GM12873 (cell line): ENCODE measurements at regions not wholly inside any gene's neighbourhood (a gene's known extent, or its start where the extent isn't known, plus 50 kb on each side); places are given as distances from the start of the nearest gene placed in this dataset.

ENCODE experiments used
- CTCF ChIP-seq: IDR thresholded peaks from 2 replicates; pipeline ENCODE4 v1.5.1; 2012; ENCODE audit warnings: low read depth, mild to moderate bottlenecking, moderate library complexity, low read length, control low read depth; ENCODE audit not compliant: insufficient read depth; ENCODE audit errors: missing control alignments

DNA sequence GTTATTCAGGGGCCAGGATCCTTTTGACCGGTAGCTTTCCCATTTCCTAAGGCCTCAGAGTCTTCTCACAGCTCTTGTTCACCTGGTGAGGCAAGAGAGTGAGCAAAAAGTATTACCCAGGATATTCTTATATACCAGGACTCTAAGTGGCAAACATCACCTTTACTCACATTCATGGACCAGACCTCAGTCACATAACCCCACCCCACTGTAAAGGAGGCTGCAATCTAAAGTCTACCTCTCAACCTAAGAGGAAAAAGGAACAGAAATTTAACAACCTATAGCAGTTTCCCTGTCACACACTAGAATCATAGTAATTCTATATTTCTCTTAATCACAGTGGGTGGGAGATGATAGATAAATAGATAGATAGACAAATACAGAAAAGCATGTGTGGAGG is 176.0 kb upstream of the PTPRZ1 start:
- TF ChIP-seq CTCF: no peak

- no peak for TF ChIP-seq CTCF
These were observed 183.2 kb upstream of the PTPRZ1 start for GRCh38 chr7:121689749-121690148.

DNA sequence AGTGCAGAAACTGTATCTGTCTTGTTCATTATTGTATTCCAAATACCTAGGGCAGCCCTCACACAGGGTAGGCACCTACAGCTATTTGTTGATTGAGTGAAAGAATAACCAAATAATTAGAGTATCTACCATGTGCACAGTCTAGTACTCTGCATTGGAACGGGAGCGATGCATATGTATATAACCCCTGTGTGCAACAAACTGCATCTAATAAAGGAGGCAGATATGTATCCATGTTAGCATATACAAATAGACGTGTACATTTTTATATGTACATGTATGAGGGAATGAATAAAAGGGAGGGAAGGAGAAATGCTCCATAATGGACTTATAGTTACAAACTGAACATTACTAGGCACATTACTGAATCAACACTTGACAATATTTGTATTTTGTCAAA is 191.3 kb upstream of the PTPRZ1 start:
- no peak for TF ChIP-seq CTCF

- TF ChIP-seq CTCF: no peak
These were observed 196.8 kb upstream of the PTPRZ1 start for GRCh38 chr7:121676168-121676567.

- no peak for TF ChIP-seq CTCF
These were observed 203.8 kb upstream of the PTPRZ1 start for GRCh38 chr7:121669144-121669543.

GRCh38 chr7:121666306-121666705 is 206.7 kb upstream of the PTPRZ1 start:
- no peak for TF ChIP-seq CTCF

DNA sequence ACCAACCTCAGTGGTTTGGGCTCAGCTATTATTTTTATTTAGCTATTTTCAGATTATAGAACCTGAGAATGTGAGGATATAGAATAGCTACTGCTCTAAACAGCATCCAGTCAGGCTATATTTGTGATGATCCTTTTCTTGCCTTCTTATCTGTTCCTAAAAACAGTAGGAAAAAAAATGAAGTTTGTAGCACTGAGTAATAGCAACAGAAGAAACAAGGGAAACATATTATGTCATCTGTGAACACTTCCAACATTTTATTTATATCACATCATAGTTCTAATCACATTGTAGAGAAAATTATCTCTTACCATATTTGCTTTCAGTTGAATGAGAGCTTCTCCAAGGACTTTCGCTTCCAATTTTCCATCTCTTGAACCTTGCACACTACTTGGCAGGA is 229.6 kb upstream of the PTPRZ1 start:
- TF ChIP-seq CTCF: no peak

DNA sequence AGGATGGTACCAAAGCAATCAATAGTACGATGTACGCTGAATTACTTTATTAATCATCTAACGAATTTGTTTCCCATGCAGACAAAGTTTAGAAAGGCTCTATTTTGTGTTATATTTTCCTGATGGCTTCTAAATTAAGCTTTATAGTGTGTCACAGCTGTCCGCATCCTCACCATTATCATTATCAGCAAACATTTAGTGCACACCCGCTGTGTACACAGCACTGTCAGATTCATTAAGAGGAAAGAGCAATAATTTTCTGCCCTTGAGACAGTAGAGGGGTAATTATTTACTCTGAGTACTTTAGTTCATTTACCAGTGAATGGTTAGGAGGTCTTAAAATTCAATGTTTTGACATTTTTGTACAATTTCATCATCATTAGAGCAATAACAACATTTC is 233.3 kb upstream of the PTPRZ1 start:
- no peak for TF ChIP-seq CTCF
